Nephron progenitor cell (in vitro differentiated cells): ENCODE measurements at regions not wholly inside any gene's neighbourhood (a gene's known extent, or its start where the extent isn't known, plus 50 kb on each side); places are given as distances from the start of the nearest gene placed in this dataset.
A peak's percentile ranks its signal among the peaks of the same experiment; 100 is the strongest.

ENCODE experiments used
- DNase-seq: peaks from one replicate; pipeline ENCODE4 v3.0.0; 2021
- H3K27ac Mint-ChIP-seq: 2 replicates; pipeline ENCODE4 v1.8.0; 2021; ENCODE audit warnings: mild to moderate bottlenecking, moderate library complexity, mixed read lengths
- H3K27me3 Mint-ChIP-seq: 2 replicates; pipeline ENCODE4 v1.8.0; 2021; ENCODE audit warnings: mild to moderate bottlenecking, low read depth, mixed read lengths; ENCODE audit not compliant: poor library complexity
- H3K36me3 Mint-ChIP-seq: 2 replicates; pipeline ENCODE4 v1.8.0; 2021; ENCODE audit warnings: low read depth, mixed read lengths
- H3K4me1 Mint-ChIP-seq: 2 replicates; pipeline ENCODE4 v1.8.0; 2021; ENCODE audit warnings: mixed read lengths
- H3K4me3 Mint-ChIP-seq: 2 replicates; pipeline ENCODE4 v1.8.0; 2021; ENCODE audit warnings: mild to moderate bottlenecking, moderate library complexity, mixed read lengths
- H3K9me3 Mint-ChIP-seq: 2 replicates; pipeline ENCODE4 v1.8.0; 2021; ENCODE audit warnings: mild to moderate bottlenecking, moderate library complexity, mixed read lengths
- TF ChIP-seq, protein P1 (sequence below): fragments of 200-600 bp; sonication (generic); IDR thresholded peaks from 2 replicates; pipeline ENCODE4 v1.5.0; 2021; ENCODE audit warnings: antibody characterized with exemption

DNA sequence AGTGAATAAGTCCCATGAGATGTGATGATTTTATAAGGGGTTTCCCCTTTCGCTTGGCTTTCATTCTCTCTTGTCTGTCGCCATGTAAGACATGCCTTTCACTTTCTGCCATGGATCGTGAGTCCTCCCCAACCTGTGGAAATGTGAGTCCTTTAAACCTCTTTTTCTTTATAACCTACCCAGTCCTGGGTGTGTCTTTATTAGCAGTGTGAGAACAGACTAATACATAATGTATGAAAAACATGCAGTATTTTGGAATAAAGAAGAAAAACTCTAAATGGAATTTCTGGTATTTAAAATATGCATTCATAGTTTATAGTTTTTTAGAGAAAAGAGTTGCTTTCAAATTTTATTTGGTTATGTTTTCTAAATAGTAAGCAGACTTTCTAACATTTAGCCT is 360.7 kb downstream of the PCDH7 start:
- DNase-seq, result no peak
- TF ChIP-seq, protein P1, sequence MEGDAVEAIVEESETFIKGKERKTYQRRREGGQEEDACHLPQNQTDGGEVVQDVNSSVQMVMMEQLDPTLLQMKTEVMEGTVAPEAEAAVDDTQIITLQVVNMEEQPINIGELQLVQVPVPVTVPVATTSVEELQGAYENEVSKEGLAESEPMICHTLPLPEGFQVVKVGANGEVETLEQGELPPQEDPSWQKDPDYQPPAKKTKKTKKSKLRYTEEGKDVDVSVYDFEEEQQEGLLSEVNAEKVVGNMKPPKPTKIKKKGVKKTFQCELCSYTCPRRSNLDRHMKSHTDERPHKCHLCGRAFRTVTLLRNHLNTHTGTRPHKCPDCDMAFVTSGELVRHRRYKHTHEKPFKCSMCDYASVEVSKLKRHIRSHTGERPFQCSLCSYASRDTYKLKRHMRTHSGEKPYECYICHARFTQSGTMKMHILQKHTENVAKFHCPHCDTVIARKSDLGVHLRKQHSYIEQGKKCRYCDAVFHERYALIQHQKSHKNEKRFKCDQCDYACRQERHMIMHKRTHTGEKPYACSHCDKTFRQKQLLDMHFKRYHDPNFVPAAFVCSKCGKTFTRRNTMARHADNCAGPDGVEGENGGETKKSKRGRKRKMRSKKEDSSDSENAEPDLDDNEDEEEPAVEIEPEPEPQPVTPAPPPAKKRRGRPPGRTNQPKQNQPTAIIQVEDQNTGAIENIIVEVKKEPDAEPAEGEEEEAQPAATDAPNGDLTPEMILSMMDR, result no peak
- Mint-ChIP-seq H3K4me1 (peaks cover 20% of the 10 kb centered on the region), H3K27ac (no peak overlapping the region), H3K27me3 (peaks cover 3% of the 10 kb centered on the region), H3K4me3 (no peak overlapping the region), H3K36me3 (no peaks in the 10 kb centered on the region), H3K9me3 (no peaks in the 10 kb centered on the region)

DNA sequence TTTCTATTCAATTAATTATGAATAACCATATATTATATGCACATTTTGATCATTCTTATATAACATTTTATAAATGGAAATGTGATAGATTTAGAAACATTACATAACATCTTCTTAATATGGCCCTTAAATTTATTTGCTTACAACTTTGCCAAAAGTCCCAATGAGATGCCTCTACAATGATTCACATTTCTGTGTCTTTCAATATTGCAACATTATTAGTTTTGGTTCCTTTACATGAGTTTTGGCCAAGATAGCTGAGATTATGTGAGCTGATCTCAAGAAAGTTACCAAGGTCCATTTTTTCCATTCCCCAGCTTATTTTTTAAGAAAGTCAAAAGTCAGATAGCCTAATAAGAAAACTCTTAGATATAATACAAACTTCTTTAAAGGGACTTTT is 361.2 kb downstream of the PCDH7 start:
- TF ChIP-seq, protein P1, result no peak
- no peaks in the 10 kb centered on the region for H3K9me3 Mint-ChIP-seq
- H3K36me3 Mint-ChIP-seq, result no peaks in the 10 kb centered on the region
- peaks cover 3% of the 10 kb centered on the region for H3K27me3 Mint-ChIP-seq
- no peak overlapping the region for H3K4me3 Mint-ChIP-seq
- peaks cover 25% of the 10 kb centered on the region for H3K4me1 Mint-ChIP-seq
- DNase-seq, result no peak
- no peak overlapping the region for H3K27ac Mint-ChIP-seq

GRCh38 chr4:31083456-31083855 is 363.3 kb downstream of the PCDH7 start:
- no peaks in the 10 kb centered on the region for H3K36me3 Mint-ChIP-seq
- DNase-seq, result no peak
- no peak overlapping the region for H3K4me3 Mint-ChIP-seq
- H3K27me3 Mint-ChIP-seq, result peaks cover 3% of the 10 kb centered on the region
- no peak overlapping the region for H3K27ac Mint-ChIP-seq
- TF ChIP-seq, protein P1, result no peak
- no peaks in the 10 kb centered on the region for H3K9me3 Mint-ChIP-seq
- peaks cover 33% of the 10 kb centered on the region for H3K4me1 Mint-ChIP-seq

- H3K36me3 Mint-ChIP-seq, result no peaks in the 10 kb centered on the region
- no peaks in the 10 kb centered on the region for H3K9me3 Mint-ChIP-seq
- no peak for DNase-seq
- H3K27me3 Mint-ChIP-seq, result peaks cover 3% of the 10 kb centered on the region
- no peak overlapping the region for H3K27ac Mint-ChIP-seq
- H3K4me1 Mint-ChIP-seq, result peaks cover 33% of the 10 kb centered on the region
- TF ChIP-seq, protein P1, result no peak
- no peak overlapping the region for H3K4me3 Mint-ChIP-seq
Observed at GRCh38 chr4:31084806-31085416, 364.7 kb downstream of the PCDH7 start.

DNA sequence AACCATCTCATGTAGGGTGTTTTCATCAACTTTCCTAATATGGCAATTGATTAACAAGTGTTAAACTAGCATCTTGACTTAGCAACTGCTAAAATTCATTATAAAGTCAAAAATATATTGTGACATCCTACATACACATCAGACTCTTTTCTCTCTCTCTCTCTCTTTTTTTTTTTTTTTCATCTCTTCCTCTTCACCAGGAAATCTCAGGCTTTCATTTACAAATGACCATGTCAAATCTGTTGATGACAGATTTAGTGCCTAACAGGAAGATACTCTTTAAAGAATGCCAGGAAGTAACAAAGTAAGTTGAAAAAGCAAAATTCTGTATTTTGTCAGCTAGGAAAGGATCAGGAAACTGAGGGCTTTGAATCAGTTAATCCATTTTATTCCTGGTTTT is 365.5 kb downstream of the PCDH7 start:
- Mint-ChIP-seq H3K36me3 (no peaks in the 10 kb centered on the region), H3K27ac (peak overlapping the region; percentile 20), H3K4me3 (no peak overlapping the region), H3K4me1 (peaks cover 33% of the 10 kb centered on the region), H3K9me3 (no peaks in the 10 kb centered on the region), H3K27me3 (peaks cover 3% of the 10 kb centered on the region)
- TF ChIP-seq, protein P1, result no peak
- DNase-seq, result no peak

GRCh38 chr4:31086756-31087330 is 366.7 kb downstream of the PCDH7 start:
- Mint-ChIP-seq H3K36me3 (no peaks in the 10 kb centered on the region), H3K4me1 (peaks cover 33% of the 10 kb centered on the region), H3K27ac (no peak overlapping the region), H3K4me3 (no peak overlapping the region), H3K9me3 (no peaks in the 10 kb centered on the region), H3K27me3 (peaks cover 3% of the 10 kb centered on the region)
- TF ChIP-seq, protein P1, result no peak
- DNase-seq, result no peak
